Central memory CD8-positive, alpha-beta T cell (primary cell): ENCODE measurements at regions not wholly inside any gene's neighbourhood (a gene's known extent, or its start where the extent isn't known, plus 50 kb on each side); places are given as distances from the start of the nearest gene placed in this dataset.
"Not testable (repeated sequence)": the region's sequence is repeated elsewhere in the genome, so short reads cannot be mapped to it uniquely, and the experiment has no call there.

Experiments used
- ATAC-seq: fragments of 150-1000 bp; cut with Tn5 transposase; replicated peaks from 2 replicates; pipeline ENCODE4 v1.10.0; 2022; ENCODE audit warnings: mild to moderate bottlenecking, moderate FRiP score, moderate number of reproducible peaks; ENCODE audit not compliant: poor library complexity, severe bottlenecking; ENCODE audit errors: extremely low read depth
- DNase-seq, 2 donors: peaks; one replicate each; pipeline ENCODE4 v3.0.0; 2021; ENCODE audit warnings: low spot score in 2 of 2
- H3K27ac Mint-ChIP-seq: one replicate; pipeline ENCODE4 v1.8.0; 2022; ENCODE audit warnings: low read depth, mild to moderate bottlenecking, moderate library complexity, mixed read lengths
- H3K27me3 Mint-ChIP-seq: one replicate; pipeline ENCODE4 v1.8.0; 2022; ENCODE audit warnings: mixed read lengths
- H3K36me3 Mint-ChIP-seq: one replicate; pipeline ENCODE4 v1.8.0; 2022; ENCODE audit warnings: mild to moderate bottlenecking, moderate library complexity, mixed read lengths; ENCODE audit not compliant: insufficient read depth
- H3K4me1 Mint-ChIP-seq: one replicate; pipeline ENCODE4 v1.8.0; 2022; ENCODE audit warnings: mixed read lengths
- H3K4me3 Mint-ChIP-seq: one replicate; pipeline ENCODE4 v1.8.0; 2022; ENCODE audit warnings: mild to moderate bottlenecking, moderate library complexity, mixed read lengths
- H3K9me3 Mint-ChIP-seq: one replicate; pipeline ENCODE4 v1.8.0; 2022; ENCODE audit warnings: mixed read lengths

DNA sequence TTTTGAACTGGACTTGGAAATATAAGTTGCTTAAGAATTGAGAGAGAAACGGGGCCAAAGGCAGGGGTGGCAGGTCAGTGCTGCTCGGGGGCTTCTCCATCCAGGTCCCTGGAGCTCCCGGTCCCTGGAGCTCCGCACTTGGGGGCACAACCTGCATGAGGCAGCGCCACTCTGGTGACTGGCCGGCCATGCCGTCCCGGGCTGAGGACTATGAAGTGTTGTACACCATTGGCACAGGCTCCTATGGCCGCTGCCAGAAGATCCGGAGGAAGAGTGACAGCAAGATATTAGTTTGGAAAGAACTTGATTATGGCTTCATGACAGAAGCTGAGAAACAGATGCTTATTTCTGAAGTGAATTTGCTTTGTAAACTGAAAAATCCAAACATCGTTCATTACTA, 76.9 kb upstream of the POTEG start:
- ATAC-seq, DNase-seq, H3K27me3 Mint-ChIP-seq, H3K27ac Mint-ChIP-seq, H3K4me3 Mint-ChIP-seq, H3K36me3 Mint-ChIP-seq, H3K9me3 Mint-ChIP-seq, H3K4me1 Mint-ChIP-seq: not testable (repeated sequence)

DNA sequence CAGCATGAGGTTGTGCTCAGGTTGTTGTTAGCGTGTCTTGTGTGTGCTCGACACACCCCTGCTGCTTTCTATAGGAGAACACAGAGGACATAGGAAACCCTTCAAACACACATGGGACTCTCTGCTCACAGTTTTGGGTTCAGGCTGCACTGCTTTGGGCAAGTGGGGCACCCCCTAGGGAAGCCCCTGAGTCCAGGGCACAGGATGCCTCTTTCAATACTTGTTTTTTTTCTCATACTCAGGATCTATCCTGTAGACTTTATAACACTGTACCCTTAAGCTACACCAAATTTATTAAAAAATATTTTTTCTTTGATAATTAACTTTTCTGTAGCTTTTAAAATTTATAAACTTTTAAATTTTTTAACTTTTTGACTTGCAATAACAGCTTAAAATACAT, 55.3 kb upstream of the POTEG start:
- not testable (repeated sequence) for H3K27ac Mint-ChIP-seq, H3K27me3 Mint-ChIP-seq, H3K4me1 Mint-ChIP-seq, H3K36me3 Mint-ChIP-seq, H3K4me3 Mint-ChIP-seq, H3K9me3 Mint-ChIP-seq, ATAC-seq, DNase-seq

DNA sequence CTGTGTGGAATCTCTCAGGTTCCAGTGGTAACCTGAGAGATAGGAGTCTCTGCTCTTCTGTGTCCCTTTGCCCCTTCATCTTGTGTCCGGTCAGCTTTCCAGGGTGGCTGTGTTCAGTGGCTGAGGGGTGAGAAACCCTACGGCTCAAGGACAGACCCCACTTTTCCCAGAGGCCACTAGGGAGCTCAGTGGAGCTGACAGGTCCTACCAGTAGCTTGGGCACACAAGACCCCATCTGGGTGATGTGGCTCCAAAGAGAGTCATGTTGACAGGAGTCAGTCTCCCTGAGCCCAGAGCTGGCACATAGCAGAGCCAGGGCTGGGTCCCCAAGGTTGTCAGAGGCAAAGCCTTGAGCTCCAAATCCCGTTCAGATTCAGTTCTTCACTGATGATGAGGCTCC, 54.3 kb upstream of the POTEG start:
- not testable (repeated sequence) for H3K4me3 Mint-ChIP-seq, H3K9me3 Mint-ChIP-seq, H3K27me3 Mint-ChIP-seq, H3K4me1 Mint-ChIP-seq, DNase-seq, H3K27ac Mint-ChIP-seq, H3K36me3 Mint-ChIP-seq, ATAC-seq

GRCh38 chr14:19487690-19488089, 53.5 kb upstream of the POTEG start:
- H3K27ac Mint-ChIP-seq, H3K36me3 Mint-ChIP-seq, H3K4me3 Mint-ChIP-seq, H3K9me3 Mint-ChIP-seq, DNase-seq, H3K4me1 Mint-ChIP-seq, H3K27me3 Mint-ChIP-seq, ATAC-seq: not testable (repeated sequence)

DNA sequence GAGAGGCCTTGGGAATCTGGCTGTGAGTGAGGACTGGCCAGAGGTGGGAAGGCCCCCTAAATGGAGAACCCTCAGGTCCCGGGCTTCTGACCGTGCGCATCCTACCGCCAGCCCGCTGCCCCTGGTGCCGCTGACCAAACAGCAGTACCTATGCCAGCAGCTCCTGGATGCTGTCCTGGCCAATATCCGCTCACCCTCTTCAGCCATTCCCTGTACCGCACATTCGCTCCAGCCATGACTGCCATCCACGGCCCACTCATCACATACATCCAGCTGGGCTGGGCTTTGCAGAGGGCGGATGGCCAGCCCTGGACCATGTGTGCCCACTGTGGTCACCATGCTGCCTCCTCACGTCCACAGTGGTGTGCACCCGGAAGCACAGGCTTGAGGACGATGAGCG, 53.1 kb upstream of the POTEG start:
- not testable (repeated sequence) for H3K9me3 Mint-ChIP-seq, H3K36me3 Mint-ChIP-seq, H3K4me3 Mint-ChIP-seq, H3K4me1 Mint-ChIP-seq, ATAC-seq, H3K27ac Mint-ChIP-seq, H3K27me3 Mint-ChIP-seq, DNase-seq

- not testable (repeated sequence) for H3K27me3 Mint-ChIP-seq, H3K36me3 Mint-ChIP-seq, H3K4me3 Mint-ChIP-seq, DNase-seq, H3K4me1 Mint-ChIP-seq, H3K9me3 Mint-ChIP-seq, H3K27ac Mint-ChIP-seq
- ATAC-seq: peak; percentile 6
These were observed 51.2 kb upstream of the POTEG start for GRCh38 chr14:19485346-19485745.
